ENCODE measurements at regions not wholly inside any gene's neighbourhood (a gene's known extent, or its start where the extent isn't known, plus 50 kb on each side); places are given as distances from the start of the nearest gene placed in this dataset.

DNA sequence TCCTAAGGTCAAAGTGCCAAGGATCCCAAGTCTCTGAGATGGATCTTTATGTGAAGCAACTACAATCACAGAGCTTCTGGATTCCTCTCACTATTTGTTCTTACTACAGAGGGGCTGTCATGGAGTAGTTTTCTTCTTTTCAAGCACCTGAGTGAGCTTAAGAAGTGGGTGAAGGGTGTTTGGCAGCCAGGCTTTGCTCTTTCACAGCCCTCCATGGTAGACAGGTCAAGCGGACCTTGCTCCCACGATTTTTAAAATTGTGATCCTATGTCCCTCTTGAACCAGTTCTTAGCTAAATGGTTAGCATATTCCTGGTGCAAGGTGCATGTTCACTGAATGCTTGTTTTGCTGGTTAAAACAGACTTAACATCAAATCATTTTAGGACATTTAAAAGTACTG is 332.2 kb downstream of the GADD45G start:
- Histone ChIP-seq H3K4me1 (ENCODE audit: low read length) (no peaks in the 10 kb centered on the region), H3K79me2 (ENCODE audit: low read length) (no peaks in the 10 kb centered on the region), H2AFZ (ENCODE audit: low read length) (no peak overlapping the region), H3K27ac (ENCODE audit: low read length) (no peak overlapping the region), H3K9me3 (ENCODE audit: low read length) (no peaks in the 10 kb centered on the region), H3K27me3 (ENCODE audit: low read length) (no peaks in the 10 kb centered on the region), H3K36me3 (ENCODE audit: insufficient read depth, low read length) (no peaks in the 10 kb centered on the region), H4K20me1 (ENCODE audit: insufficient read depth, low read depth, low read length) (no peaks in the 10 kb centered on the region), H3K9me2 (replicated peaks; ENCODE audit: insufficient read depth, low read length) (no peaks in the 10 kb centered on the region), H3K4me3 (ENCODE audit: low read length) (no peak overlapping the region), H3K4me2 (ENCODE audit: low read depth, low read length, poor library complexity, severe bottlenecking) (no peak overlapping the region), H3K9ac (ENCODE audit: low read length) (no peak overlapping the region)
- DNase-seq, result no peak

DNA sequence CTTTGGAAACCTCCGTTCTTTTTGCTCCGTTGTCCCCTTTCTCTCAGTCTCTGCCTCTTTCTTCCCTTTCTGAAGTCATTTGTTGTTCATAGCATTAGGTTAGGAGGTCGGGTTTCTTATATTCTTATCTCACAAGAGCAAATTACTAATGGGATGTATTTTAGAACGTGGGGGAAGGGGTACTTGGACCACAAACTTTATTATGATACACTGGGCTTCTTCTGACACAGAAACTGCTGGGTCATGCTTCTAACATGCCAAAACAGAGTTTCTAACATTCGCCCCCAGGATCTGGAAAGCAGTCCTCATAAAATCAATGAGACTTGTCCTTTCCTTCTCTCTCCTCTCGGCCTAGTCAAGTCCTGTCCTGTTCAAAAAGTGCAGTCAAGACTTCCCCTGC is 334.4 kb downstream of the GADD45G start:
- Histone ChIP-seq H3K9ac (ENCODE audit: low read length) (no peak overlapping the region), H3K27ac (ENCODE audit: low read length) (no peak overlapping the region), H2AFZ (ENCODE audit: low read length) (no peak overlapping the region), H3K4me2 (ENCODE audit: low read depth, low read length, poor library complexity, severe bottlenecking) (no peak overlapping the region), H3K36me3 (ENCODE audit: insufficient read depth, low read length) (no peaks in the 10 kb centered on the region), H3K9me2 (replicated peaks; ENCODE audit: insufficient read depth, low read length) (no peaks in the 10 kb centered on the region), H3K9me3 (ENCODE audit: low read length) (no peaks in the 10 kb centered on the region), H3K27me3 (ENCODE audit: low read length) (no peaks in the 10 kb centered on the region), H3K4me3 (ENCODE audit: low read length) (no peak overlapping the region), H3K4me1 (ENCODE audit: low read length) (no peaks in the 10 kb centered on the region), H3K79me2 (ENCODE audit: low read length) (no peaks in the 10 kb centered on the region), H4K20me1 (ENCODE audit: insufficient read depth, low read depth, low read length) (no peaks in the 10 kb centered on the region)
- no peak for DNase-seq

DNA sequence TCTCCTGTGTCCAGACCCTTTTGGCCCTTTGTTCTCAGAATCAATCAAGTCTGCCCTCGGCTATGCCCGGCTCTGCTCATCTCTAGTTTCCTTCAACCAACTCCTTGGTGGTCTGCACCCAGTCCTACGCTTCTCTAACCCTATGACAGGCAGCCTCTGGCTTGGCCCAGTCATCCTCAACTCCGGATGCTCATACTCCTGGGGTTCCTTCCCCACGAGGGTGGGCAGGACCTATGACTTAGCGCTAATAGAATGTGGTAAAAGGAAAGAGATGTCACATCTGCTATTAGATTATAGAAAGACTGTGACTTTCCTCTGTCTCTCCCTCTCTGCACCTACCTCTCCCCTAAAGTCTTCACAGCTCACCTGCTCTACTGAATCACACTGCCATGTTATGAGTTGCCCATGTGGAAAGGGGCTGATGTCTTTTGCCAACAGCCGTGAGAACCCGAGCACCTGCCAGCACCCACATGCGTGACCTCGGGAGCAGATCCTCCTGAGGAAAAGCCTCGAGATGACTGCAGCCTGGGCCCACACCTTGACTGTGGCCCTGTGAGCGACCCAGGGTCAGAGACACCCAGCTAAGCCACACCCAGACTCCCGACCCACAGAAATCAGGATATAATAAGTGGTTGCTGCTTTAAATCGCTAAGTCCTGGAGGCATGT is 334.9 kb downstream of the GADD45G start:
- Histone ChIP-seq H3K9me3 (ENCODE audit: low read length) (no peaks in the 10 kb centered on the region), H3K27ac (ENCODE audit: low read length) (no peak overlapping the region), H3K4me3 (ENCODE audit: low read length) (no peak overlapping the region), H3K79me2 (ENCODE audit: low read length) (no peaks in the 10 kb centered on the region), H3K4me1 (ENCODE audit: low read length) (no peaks in the 10 kb centered on the region), H4K20me1 (ENCODE audit: insufficient read depth, low read depth, low read length) (no peaks in the 10 kb centered on the region), H3K4me2 (ENCODE audit: low read depth, low read length, poor library complexity, severe bottlenecking) (no peak overlapping the region), H3K9me2 (replicated peaks; ENCODE audit: insufficient read depth, low read length) (no peaks in the 10 kb centered on the region), H3K9ac (ENCODE audit: low read length) (no peak overlapping the region), H2AFZ (ENCODE audit: low read length) (no peak overlapping the region), H3K27me3 (ENCODE audit: low read length) (no peaks in the 10 kb centered on the region), H3K36me3 (ENCODE audit: insufficient read depth, low read length) (no peaks in the 10 kb centered on the region)
- no peak for DNase-seq

DNA sequence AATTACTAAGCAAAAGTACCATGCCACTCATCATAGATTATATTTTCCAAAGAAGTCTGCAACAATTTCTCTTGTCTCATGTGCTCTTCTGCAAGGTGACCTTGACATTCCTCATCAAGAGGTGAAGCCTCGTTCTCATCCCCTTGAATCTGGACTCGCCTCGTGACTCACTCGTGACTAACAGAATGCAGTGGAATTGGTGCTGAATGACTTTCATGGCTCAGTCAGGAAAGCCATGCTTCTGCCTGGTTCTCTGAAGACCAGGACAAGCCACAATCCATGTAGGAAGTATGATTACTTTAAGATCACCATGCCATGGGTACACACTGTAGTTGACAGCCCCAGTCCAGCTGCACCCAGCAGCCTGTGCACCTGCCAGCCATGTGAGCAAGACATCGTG is 335.8 kb downstream of the GADD45G start:
- Histone ChIP-seq H3K4me3 (ENCODE audit: low read length) (no peak overlapping the region), H4K20me1 (ENCODE audit: insufficient read depth, low read depth, low read length) (no peaks in the 10 kb centered on the region), H2AFZ (ENCODE audit: low read length) (no peak overlapping the region), H3K27ac (ENCODE audit: low read length) (no peak overlapping the region), H3K36me3 (ENCODE audit: insufficient read depth, low read length) (no peaks in the 10 kb centered on the region), H3K27me3 (ENCODE audit: low read length) (no peaks in the 10 kb centered on the region), H3K9ac (ENCODE audit: low read length) (no peak overlapping the region), H3K4me1 (ENCODE audit: low read length) (no peaks in the 10 kb centered on the region), H3K9me3 (ENCODE audit: low read length) (no peaks in the 10 kb centered on the region), H3K79me2 (ENCODE audit: low read length) (no peaks in the 10 kb centered on the region), H3K9me2 (replicated peaks; ENCODE audit: insufficient read depth, low read length) (no peaks in the 10 kb centered on the region), H3K4me2 (ENCODE audit: low read depth, low read length, poor library complexity, severe bottlenecking) (no peak overlapping the region)
- no peak for DNase-seq

DNA sequence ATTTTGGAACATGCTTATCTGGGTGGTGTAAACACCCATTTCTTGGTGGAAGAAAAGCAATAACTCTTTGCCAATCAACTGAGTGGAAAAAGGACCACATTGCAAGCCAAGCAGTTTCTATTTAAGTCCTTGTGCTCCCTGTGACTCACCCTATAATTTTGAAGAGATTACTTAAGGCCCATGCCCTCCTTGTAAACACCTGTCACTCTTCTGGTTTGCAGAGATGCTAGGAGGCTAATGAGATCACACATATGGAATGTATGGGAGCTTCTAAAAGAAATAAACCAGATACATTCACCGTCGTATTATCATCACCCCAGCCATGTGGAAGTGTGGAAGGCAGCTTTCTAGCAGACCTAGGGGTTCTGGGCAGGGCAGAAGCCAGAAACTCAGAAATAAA is 337.1 kb downstream of the GADD45G start:
- H3K9ac ChIP-seq (ENCODE audit: low read length), result no peak overlapping the region
- H3K4me1 ChIP-seq (ENCODE audit: low read length), result no peaks in the 10 kb centered on the region
- no peak for DNase-seq
- no peak overlapping the region for H3K4me3 ChIP-seq (ENCODE audit: low read length)
- H3K4me2 ChIP-seq (ENCODE audit: low read depth, low read length, poor library complexity, severe bottlenecking), result no peak overlapping the region
- no peaks in the 10 kb centered on the region for H3K9me2 ChIP-seq (replicated peaks; ENCODE audit: insufficient read depth, low read length)
- H3K27me3 ChIP-seq (ENCODE audit: low read length), result no peaks in the 10 kb centered on the region
- no peak overlapping the region for H2AFZ ChIP-seq (ENCODE audit: low read length)
- no peaks in the 10 kb centered on the region for H3K9me3 ChIP-seq (ENCODE audit: low read length)
- no peak overlapping the region for H3K27ac ChIP-seq (ENCODE audit: low read length)
- H3K79me2 ChIP-seq (ENCODE audit: low read length), result no peaks in the 10 kb centered on the region
- no peaks in the 10 kb centered on the region for H3K36me3 ChIP-seq (ENCODE audit: insufficient read depth, low read length)
- H4K20me1 ChIP-seq (ENCODE audit: insufficient read depth, low read depth, low read length), result no peaks in the 10 kb centered on the region

DNA sequence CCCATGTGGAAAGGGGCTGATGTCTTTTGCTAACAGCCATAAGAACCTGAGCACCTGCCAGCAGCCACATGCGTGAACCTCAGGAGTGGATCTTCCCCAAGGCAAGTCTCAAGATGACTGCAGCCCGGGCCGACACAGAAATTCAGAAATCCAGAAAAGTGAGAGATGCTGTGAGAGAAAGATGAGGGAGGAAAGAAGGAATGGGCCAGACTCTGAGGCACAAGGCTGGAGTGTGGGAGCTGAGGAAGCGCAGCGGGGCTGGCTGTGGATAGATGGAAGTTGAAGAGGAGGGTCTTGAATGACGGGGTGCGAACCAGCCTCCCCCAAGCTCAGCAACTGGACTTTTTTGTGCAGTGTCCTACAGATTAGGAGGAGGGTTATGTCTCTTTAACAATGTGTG is 337.8 kb downstream of the GADD45G start:
- H3K9me2 ChIP-seq (replicated peaks; ENCODE audit: insufficient read depth, low read length), result no peaks in the 10 kb centered on the region
- H3K4me1 ChIP-seq (ENCODE audit: low read length), result no peaks in the 10 kb centered on the region
- H4K20me1 ChIP-seq (ENCODE audit: insufficient read depth, low read depth, low read length), result no peaks in the 10 kb centered on the region
- no peak overlapping the region for H3K4me2 ChIP-seq (ENCODE audit: low read depth, low read length, poor library complexity, severe bottlenecking)
- H3K27ac ChIP-seq (ENCODE audit: low read length), result no peak overlapping the region
- H3K27me3 ChIP-seq (ENCODE audit: low read length), result no peaks in the 10 kb centered on the region
- no peaks in the 10 kb centered on the region for H3K79me2 ChIP-seq (ENCODE audit: low read length)
- H3K9me3 ChIP-seq (ENCODE audit: low read length), result no peaks in the 10 kb centered on the region
- H3K9ac ChIP-seq (ENCODE audit: low read length), result no peak overlapping the region
- no peak for DNase-seq
- H3K4me3 ChIP-seq (ENCODE audit: low read length), result no peak overlapping the region
- H3K36me3 ChIP-seq (ENCODE audit: insufficient read depth, low read length), result no peaks in the 10 kb centered on the region
- H2AFZ ChIP-seq (ENCODE audit: low read length), result no peak overlapping the region

DNA sequence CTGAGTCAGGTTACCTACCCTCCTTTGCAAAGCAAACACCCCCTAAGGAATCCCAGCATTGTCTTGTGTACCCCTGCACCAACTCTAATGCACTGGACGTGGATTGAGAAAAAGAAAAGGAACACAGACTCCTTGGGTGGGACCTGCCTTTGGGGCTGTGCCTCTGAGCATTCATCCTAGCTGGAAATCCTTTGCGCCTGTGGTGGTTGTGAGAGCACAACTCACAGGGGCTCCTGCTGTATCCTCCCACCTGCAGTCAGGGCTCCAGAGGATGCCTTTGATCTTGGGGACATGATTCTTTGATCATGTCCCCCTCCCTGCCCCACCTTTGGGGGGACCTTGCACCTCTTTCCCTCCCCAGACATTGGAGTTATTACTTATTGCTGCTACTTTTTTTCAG is 338.5 kb downstream of the GADD45G start:
- no peaks in the 10 kb centered on the region for H3K27me3 ChIP-seq (ENCODE audit: low read length)
- DNase-seq, result no peak
- no peak overlapping the region for H2AFZ ChIP-seq (ENCODE audit: low read length)
- H3K9me2 ChIP-seq (replicated peaks; ENCODE audit: insufficient read depth, low read length), result no peaks in the 10 kb centered on the region
- no peaks in the 10 kb centered on the region for H3K4me1 ChIP-seq (ENCODE audit: low read length)
- no peaks in the 10 kb centered on the region for H3K79me2 ChIP-seq (ENCODE audit: low read length)
- H4K20me1 ChIP-seq (ENCODE audit: insufficient read depth, low read depth, low read length), result no peaks in the 10 kb centered on the region
- H3K4me2 ChIP-seq (ENCODE audit: low read depth, low read length, poor library complexity, severe bottlenecking), result no peak overlapping the region
- no peak overlapping the region for H3K4me3 ChIP-seq (ENCODE audit: low read length)
- H3K27ac ChIP-seq (ENCODE audit: low read length), result no peak overlapping the region
- H3K9me3 ChIP-seq (ENCODE audit: low read length), result no peaks in the 10 kb centered on the region
- no peak overlapping the region for H3K9ac ChIP-seq (ENCODE audit: low read length)
- no peaks in the 10 kb centered on the region for H3K36me3 ChIP-seq (ENCODE audit: insufficient read depth, low read length)

DNA sequence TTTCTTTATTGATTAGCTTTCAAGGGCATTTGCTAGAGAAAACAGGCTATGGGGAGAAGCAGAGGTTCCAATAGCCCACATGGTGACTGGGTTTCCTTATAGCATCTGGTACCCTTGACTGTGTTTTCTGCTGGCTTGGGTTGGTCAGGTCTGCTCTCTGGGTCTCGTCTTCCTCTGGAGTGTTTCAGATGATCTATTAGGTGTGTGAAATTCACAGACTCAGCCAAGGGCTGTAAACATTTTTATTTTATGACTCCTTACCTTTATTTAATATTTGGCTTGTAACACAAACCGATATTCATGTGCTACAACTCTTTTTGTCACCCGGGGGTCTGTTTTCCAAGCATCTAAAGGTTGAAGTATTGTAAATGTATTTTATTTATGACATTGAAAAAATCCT is 338.9 kb downstream of the GADD45G start:
- no peak for DNase-seq
- Histone ChIP-seq H3K4me1 (ENCODE audit: low read length) (no peaks in the 10 kb centered on the region), H3K9me2 (replicated peaks; ENCODE audit: insufficient read depth, low read length) (no peaks in the 10 kb centered on the region), H3K27ac (ENCODE audit: low read length) (no peak overlapping the region), H3K79me2 (ENCODE audit: low read length) (no peaks in the 10 kb centered on the region), H3K9ac (ENCODE audit: low read length) (no peak overlapping the region), H2AFZ (ENCODE audit: low read length) (no peak overlapping the region), H3K4me3 (ENCODE audit: low read length) (no peak overlapping the region), H3K4me2 (ENCODE audit: low read depth, low read length, poor library complexity, severe bottlenecking) (no peak overlapping the region), H3K27me3 (ENCODE audit: low read length) (no peaks in the 10 kb centered on the region), H3K9me3 (ENCODE audit: low read length) (no peaks in the 10 kb centered on the region), H4K20me1 (ENCODE audit: insufficient read depth, low read depth, low read length) (no peaks in the 10 kb centered on the region), H3K36me3 (ENCODE audit: insufficient read depth, low read length) (no peaks in the 10 kb centered on the region)

DNA sequence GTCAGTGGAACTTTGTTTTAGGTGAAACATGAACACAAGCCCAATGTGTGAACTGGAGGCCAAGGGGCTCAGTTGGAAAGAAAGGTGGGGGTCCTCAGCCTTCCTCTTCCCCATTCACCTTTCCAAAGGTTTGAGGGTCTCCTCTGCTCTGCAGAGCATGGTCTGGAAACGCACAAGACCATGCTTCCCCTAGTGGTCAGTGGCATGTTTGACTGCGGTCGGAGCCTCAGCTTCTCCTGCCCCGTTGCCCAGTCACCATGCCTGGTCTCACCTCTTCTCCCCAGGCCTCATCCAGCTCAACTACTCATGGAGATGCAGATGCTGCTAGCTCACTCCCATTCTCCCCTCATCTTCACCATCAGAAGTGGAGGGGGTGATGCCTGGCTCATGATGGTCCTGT is 340.3 kb downstream of the GADD45G start:
- no peaks in the 10 kb centered on the region for H3K4me1 ChIP-seq (ENCODE audit: low read length)
- no peak overlapping the region for H3K4me3 ChIP-seq (ENCODE audit: low read length)
- no peak for DNase-seq
- no peak overlapping the region for H3K4me2 ChIP-seq (ENCODE audit: low read depth, low read length, poor library complexity, severe bottlenecking)
- H3K36me3 ChIP-seq (ENCODE audit: insufficient read depth, low read length), result no peaks in the 10 kb centered on the region
- H3K27me3 ChIP-seq (ENCODE audit: low read length), result no peaks in the 10 kb centered on the region
- no peaks in the 10 kb centered on the region for H3K9me2 ChIP-seq (replicated peaks; ENCODE audit: insufficient read depth, low read length)
- no peak overlapping the region for H3K9ac ChIP-seq (ENCODE audit: low read length)
- H3K27ac ChIP-seq (ENCODE audit: low read length), result no peak overlapping the region
- no peaks in the 10 kb centered on the region for H3K79me2 ChIP-seq (ENCODE audit: low read length)
- H3K9me3 ChIP-seq (ENCODE audit: low read length), result no peaks in the 10 kb centered on the region
- no peaks in the 10 kb centered on the region for H4K20me1 ChIP-seq (ENCODE audit: insufficient read depth, low read depth, low read length)
- no peak overlapping the region for H2AFZ ChIP-seq (ENCODE audit: low read length)

Data from Karpas-422 (cell line).